ENCODE measurements at regions not wholly inside any gene's neighbourhood (a gene's known extent, or its start where the extent isn't known, plus 50 kb on each side); places are given as distances from the start of the nearest gene placed in this dataset.

DNA sequence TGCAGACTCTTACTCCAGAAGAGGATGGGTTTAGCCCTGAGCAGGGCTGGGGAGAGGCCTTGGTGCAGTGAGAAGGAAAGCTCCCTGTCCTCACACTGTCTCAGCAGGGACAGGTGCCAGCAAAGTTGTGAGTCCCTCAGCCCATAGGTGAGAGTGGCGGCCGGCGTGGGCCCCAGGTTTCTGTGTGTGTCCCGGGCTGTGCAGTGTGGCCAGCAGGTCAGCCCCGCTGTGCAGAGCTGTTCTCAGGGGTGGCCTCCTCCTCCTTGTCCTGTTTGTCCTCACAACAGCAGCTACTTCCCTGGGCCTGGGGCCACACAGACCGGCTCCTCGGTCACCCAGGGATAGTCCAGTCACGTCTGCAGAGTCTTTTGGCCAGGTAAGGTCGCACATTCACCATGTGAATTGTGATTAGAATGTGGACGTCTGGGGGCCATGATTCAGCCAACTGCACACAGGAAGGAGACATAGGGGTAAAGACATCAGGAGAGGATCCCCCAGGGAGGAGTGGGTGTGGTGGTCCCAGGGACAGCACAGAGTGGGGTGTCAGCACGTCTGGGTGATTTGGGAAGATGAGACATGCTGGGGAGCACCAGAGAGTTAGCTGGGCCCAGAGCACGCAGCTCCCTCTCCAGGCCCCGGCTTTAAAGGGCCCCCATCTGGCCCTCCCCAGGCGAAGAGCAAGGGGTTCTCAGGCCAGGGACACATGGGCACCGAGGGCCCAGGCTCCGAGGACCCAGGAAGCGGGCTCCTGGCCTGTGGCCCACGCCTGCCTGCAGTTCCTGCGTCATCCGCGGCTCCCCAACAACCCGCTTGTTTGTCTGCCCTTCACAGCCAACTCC is 81.6 kb downstream of the MYEOV start:
- Histone ChIP-seq H3K27me3 (ENCODE audit: control insufficient read depth, insufficient read depth, low read length) (no peaks in the 10 kb centered on the region), H3K9ac (ENCODE audit: low read length in 3 of 3) (no peak overlapping the region), H3K9me3 (ENCODE audit: control insufficient read depth in 2 of 3, insufficient read depth in 1 of 3, low read length in 3 of 3) (no peaks in the 10 kb centered on the region), H3K4me1 (ENCODE audit: control insufficient read depth in 2 of 3, insufficient read depth in 2 of 3, low read depth in 1 of 3, low read length in 3 of 3) (no peaks in the 10 kb centered on the region), H3K4me3 (ENCODE audit: low read length in 3 of 3) (no peak overlapping the region), H3K27ac (ENCODE audit: low read depth in 2 of 2, low read length in 2 of 2) (no peak overlapping the region), H3K36me3 (ENCODE audit: control insufficient read depth in 2 of 3, insufficient read depth in 3 of 3, low read length in 3 of 3) (no peaks in the 10 kb centered on the region)
- FAIRE-seq, result no peak
- intact Hi-C loops (cut with DNase I), result no loop called here
- TF ChIP-seq, protein P1, sequence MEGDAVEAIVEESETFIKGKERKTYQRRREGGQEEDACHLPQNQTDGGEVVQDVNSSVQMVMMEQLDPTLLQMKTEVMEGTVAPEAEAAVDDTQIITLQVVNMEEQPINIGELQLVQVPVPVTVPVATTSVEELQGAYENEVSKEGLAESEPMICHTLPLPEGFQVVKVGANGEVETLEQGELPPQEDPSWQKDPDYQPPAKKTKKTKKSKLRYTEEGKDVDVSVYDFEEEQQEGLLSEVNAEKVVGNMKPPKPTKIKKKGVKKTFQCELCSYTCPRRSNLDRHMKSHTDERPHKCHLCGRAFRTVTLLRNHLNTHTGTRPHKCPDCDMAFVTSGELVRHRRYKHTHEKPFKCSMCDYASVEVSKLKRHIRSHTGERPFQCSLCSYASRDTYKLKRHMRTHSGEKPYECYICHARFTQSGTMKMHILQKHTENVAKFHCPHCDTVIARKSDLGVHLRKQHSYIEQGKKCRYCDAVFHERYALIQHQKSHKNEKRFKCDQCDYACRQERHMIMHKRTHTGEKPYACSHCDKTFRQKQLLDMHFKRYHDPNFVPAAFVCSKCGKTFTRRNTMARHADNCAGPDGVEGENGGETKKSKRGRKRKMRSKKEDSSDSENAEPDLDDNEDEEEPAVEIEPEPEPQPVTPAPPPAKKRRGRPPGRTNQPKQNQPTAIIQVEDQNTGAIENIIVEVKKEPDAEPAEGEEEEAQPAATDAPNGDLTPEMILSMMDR (IDR thresholded peaks at IDR 0.05; ENCODE audit: borderline replicate concordance, extremely low read depth, insufficient read depth), result no peak
- peak in 1 of 5 donors; percentile 57 for DNase-seq

DNA sequence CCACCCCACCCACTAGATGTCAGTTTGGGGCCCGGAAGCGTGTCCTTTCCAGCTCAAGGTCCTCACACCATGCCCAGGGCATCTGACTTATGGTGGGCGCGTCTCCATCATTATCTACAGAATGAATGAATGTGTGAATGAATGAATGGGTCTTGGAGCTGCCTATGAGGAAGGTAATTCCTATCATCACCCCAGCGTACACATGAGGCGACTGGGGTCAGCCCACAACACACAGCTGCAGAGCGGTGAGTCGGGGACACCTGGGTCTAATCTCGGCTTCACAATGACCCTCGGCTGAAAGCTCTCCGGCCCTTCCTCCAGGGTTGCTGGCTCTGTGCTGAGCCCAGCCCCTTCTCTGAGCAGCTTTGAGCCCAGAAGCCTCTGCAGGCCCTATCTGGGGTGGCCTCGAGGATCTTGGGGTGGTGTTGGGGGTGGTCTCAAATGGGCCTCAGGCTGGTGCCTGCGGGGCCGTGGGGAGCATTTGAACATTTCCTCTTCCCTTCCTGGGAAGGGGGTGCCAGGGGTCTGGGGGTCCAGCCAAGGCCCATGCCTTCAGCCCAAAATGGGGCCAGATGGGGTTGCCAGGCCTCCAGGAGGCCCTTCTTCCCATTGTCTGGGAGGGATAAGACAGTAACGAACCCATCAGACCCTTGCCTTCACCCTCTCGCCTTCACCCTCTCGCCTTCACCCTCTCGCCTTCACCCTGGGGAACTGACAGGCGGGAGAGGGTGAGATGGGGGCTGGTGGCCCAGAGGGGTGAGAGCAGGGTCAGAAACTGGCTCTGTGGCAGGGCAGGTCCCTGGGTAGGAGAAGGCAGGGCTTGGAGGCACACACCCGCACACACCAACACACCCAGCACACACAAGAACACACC is 82.4 kb downstream of the MYEOV start:
- FAIRE-seq (no peak), DNase-seq (peak in 1 of 5 donors; percentile 44)
- no peaks in the 10 kb centered on the region for H3K9me3 ChIP-seq (ENCODE audit: control insufficient read depth in 2 of 3, insufficient read depth in 1 of 3, low read length in 3 of 3)
- no peak overlapping the region for H3K9ac ChIP-seq (ENCODE audit: low read length in 3 of 3)
- no peak overlapping the region for H3K27ac ChIP-seq (ENCODE audit: low read depth in 2 of 2, low read length in 2 of 2)
- intact Hi-C loops (cut with DNase I), result no loop called here
- no peak overlapping the region for H3K4me3 ChIP-seq (ENCODE audit: low read length in 3 of 3)
- no peaks in the 10 kb centered on the region for H3K27me3 ChIP-seq (ENCODE audit: control insufficient read depth, insufficient read depth, low read length)
- no peaks in the 10 kb centered on the region for H3K4me1 ChIP-seq (ENCODE audit: control insufficient read depth in 2 of 3, insufficient read depth in 2 of 3, low read depth in 1 of 3, low read length in 3 of 3)
- H3K36me3 ChIP-seq (ENCODE audit: control insufficient read depth in 2 of 3, insufficient read depth in 3 of 3, low read length in 3 of 3), result no peaks in the 10 kb centered on the region
- TF ChIP-seq, protein P1 (IDR thresholded peaks at IDR 0.05; ENCODE audit: borderline replicate concordance, extremely low read depth, insufficient read depth), result no peak

DNA sequence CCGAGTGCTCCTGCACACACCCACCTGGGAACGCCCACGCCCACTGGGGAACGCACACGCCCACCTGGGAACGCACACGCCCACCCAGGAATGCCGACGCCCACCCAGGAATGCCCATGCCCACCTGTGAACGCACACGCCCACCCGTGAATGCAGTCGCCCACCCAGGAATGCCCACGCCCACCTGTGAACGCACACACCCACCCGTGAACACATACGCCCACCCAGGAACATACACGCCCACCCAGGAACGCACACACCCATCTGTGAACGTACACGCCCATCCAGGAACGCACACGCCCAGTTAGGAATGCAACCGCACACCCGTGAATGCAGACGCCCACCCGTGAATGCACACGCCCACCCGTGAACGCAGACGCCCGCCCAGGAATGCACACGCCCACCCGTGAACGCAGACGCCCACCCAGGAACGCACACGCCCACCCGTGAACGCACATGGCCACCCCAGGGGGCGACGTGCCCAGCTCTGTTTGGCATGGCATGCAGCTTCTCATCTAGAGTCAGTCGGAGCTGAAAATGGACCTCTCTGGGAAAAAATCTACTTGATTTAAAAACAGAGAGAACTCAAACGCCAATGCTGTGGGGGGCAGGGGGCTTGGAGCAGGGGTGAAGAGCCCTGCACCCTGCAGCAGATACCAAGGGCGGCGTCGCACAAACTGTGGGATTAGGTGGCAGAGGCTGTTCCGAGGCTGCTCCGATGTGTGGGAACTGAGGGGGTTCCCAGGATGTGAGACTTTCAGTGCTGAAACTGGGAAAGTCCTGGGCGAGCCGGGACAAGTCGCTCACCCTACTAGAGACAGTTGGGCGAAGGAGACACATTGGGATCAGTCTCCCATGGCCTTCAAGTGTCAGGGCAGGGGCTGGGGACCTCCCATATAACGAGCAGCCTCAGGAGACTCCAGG is 83.3 kb downstream of the MYEOV start:
- FAIRE-seq (no peak), DNase-seq (peak in 2 of 5 donors; percentile 60)
- H3K4me1 ChIP-seq (ENCODE audit: control insufficient read depth in 2 of 3, insufficient read depth in 2 of 3, low read depth in 1 of 3, low read length in 3 of 3), result no peaks in the 10 kb centered on the region
- intact Hi-C loops (cut with DNase I), result no loop called here
- no peaks in the 10 kb centered on the region for H3K27me3 ChIP-seq (ENCODE audit: control insufficient read depth, insufficient read depth, low read length)
- no peak overlapping the region for H3K4me3 ChIP-seq (ENCODE audit: low read length in 3 of 3)
- no peak overlapping the region for H3K9ac ChIP-seq (ENCODE audit: low read length in 3 of 3)
- TF ChIP-seq, protein P1 (IDR thresholded peaks at IDR 0.05; ENCODE audit: borderline replicate concordance, extremely low read depth, insufficient read depth), result no peak
- H3K36me3 ChIP-seq (ENCODE audit: control insufficient read depth in 2 of 3, insufficient read depth in 3 of 3, low read length in 3 of 3), result no peaks in the 10 kb centered on the region
- no peaks in the 10 kb centered on the region for H3K9me3 ChIP-seq (ENCODE audit: control insufficient read depth in 2 of 3, insufficient read depth in 1 of 3, low read length in 3 of 3)
- no peak overlapping the region for H3K27ac ChIP-seq (ENCODE audit: low read depth in 2 of 2, low read length in 2 of 2)
